HG03565 (cell line): ENCODE measurements at regions not wholly inside any gene's neighbourhood (a gene's known extent, or its start where the extent isn't known, plus 50 kb on each side); places are given as distances from the start of the nearest gene placed in this dataset.
A peak's percentile ranks its signal among the peaks of the same experiment; 100 is the strongest.

Source experiments
- ATAC-seq: cut with Tn5 transposase; IDR thresholded peaks from one replicate; pipeline ENCODE4 v1.9.1; 2021; ENCODE audit warnings: mild to moderate bottlenecking, moderate library complexity; ENCODE audit not compliant: unreplicated experiment

- ATAC-seq: no peak
Observed at GRCh38 chr2:128733450-128733849, 414.8 kb upstream of the HS6ST1 start.

GRCh38 chr2:128734521-128735295, 416.0 kb upstream of the HS6ST1 start:
- ATAC-seq: no peak

- ATAC-seq: no peak
Observed at GRCh38 chr2:128735296-128735960, 416.8 kb upstream of the HS6ST1 start.

GRCh38 chr2:128736046-128736688, 417.5 kb upstream of the HS6ST1 start:
- no peak for ATAC-seq

- ATAC-seq: peak; percentile 40
Observed at GRCh38 chr2:128736689-128737545, 418.2 kb upstream of the HS6ST1 start.

- no peak for ATAC-seq
Observed at GRCh38 chr2:128737546-128737826, 418.8 kb upstream of the HS6ST1 start.

GRCh38 chr2:128738446-128739110, 419.9 kb upstream of the HS6ST1 start:
- no peak for ATAC-seq

- no peak for ATAC-seq
Observed at GRCh38 chr2:128742467-128742866, 423.8 kb upstream of the HS6ST1 start.

GRCh38 chr2:128745946-128746345, 427.3 kb upstream of the HS6ST1 start:
- no peak for ATAC-seq

GRCh38 chr2:128746356-128746755, 427.7 kb upstream of the HS6ST1 start:
- no peak for ATAC-seq

- no peak for ATAC-seq
Observed at GRCh38 chr2:128748336-128748735, 429.7 kb upstream of the HS6ST1 start.

- ATAC-seq: no peak
Observed at GRCh38 chr2:128748835-128749605, 430.4 kb upstream of the HS6ST1 start.

- ATAC-seq: no peak
Observed at GRCh38 chr2:128750328-128751165, 431.9 kb upstream of the HS6ST1 start.

GRCh38 chr2:128751746-128752145, 433.1 kb upstream of the HS6ST1 start:
- no peak for ATAC-seq

GRCh38 chr2:128752691-128753263, 434.1 kb upstream of the HS6ST1 start:
- ATAC-seq: no peak

GRCh38 chr2:128753321-128753720, 434.7 kb upstream of the HS6ST1 start:
- no peak for ATAC-seq

- ATAC-seq: no peak
Observed at GRCh38 chr2:128753800-128754199, 435.1 kb upstream of the HS6ST1 start.

- ATAC-seq: peak; percentile 89
Observed at GRCh38 chr2:128754246-128754724, 435.6 kb upstream of the HS6ST1 start.
